HG03378 (cell line): ENCODE measurements at regions not wholly inside any gene's neighbourhood (a gene's known extent, or its start where the extent isn't known, plus 50 kb on each side); places are given as distances from the start of the nearest gene placed in this dataset.
"Not testable (repeated sequence)": the region's sequence is repeated elsewhere in the genome, so short reads cannot be mapped to it uniquely, and the experiment has no call there.

Experiments
- ATAC-seq: cut with Tn5 transposase; IDR thresholded peaks from one replicate; pipeline ENCODE4 v1.9.1; 2021; ENCODE audit warnings: mild to moderate bottlenecking, moderate library complexity; ENCODE audit not compliant: unreplicated experiment

DNA sequence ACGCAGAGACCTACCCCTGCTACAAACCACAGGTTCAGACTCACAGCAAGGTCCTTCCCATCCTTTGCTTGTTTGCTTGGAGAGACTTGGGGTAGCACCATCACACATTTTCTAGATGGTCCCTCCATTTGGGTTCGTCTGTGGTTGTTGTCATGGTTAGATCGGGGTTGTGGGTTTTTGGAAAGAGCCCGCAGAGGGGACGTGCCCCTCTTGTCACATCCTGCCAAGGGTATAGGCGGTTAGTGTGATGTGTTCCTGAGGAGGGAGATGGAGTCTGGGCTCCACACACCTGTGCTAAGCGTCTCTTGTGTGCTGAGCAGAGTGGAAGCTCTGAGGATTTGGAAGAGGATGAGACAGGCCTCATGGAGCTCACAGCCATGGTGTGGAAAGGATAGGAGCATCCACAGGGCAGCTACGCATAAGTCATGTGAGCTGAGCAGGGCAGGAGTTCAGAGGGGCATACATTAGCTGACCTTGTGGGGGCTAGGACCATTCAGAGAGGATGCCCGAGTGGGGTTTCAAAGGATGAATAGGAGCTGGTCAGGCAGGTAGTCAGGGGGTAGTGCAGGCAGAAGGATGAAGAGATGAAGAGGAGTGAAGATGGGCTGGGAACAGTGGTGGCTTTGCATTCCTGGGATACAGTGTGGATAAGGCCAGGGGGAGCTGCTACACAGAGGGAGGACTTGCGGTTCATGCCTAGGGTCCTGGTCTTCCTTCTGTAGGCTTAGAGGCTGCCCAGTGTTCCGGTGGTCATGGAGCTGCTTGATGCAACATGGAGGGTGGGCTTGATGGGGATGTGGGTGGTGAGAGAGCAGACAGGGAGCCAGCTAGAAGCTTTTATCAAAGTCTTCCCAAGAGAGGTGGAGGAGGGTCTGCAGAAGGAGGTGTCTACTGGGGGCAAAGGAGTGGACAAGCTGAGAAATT, 62.9 kb downstream of the ACKR3 start:
- ATAC-seq, result no peak

GRCh38 chr2:236633219-236633570, 63.6 kb downstream of the ACKR3 start:
- no peak for ATAC-seq

DNA sequence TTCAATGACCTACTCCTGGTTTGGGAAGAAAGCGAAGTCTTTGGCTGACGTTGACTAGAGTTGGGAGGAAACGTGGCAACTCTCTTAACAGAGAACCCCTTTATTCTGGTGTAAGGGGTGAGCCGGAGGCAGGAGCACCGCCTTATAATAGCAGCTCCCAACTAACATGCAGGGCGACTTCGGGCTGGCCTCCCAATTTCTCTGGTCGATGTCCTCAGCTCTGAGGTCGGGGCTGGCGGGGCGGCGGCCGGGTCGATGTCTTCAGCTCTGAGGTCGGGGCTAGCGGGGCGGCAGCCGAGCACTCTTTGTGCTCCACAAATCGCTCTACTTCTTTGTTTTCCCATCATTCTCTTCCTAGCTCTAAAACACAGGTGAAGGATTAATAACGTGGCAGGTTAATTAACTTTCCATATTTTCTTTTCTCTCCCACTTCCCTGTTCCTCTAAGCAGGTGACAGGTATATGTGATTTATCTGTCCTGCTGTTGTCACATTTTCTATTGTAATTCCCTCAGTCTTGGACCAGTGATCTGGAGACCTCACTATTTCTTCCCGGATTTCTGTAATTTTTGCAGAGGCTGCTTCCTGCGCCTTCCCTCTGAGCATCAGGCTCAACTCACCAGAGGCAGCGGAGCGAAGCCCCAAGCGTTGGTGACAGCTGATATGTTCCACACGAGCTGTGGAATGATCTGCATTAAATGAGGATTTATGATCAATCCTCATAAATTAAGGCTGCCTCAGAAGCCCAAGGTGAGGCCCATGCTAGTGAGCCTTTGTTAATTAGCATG, 64.3 kb downstream of the ACKR3 start:
- no peak for ATAC-seq

DNA sequence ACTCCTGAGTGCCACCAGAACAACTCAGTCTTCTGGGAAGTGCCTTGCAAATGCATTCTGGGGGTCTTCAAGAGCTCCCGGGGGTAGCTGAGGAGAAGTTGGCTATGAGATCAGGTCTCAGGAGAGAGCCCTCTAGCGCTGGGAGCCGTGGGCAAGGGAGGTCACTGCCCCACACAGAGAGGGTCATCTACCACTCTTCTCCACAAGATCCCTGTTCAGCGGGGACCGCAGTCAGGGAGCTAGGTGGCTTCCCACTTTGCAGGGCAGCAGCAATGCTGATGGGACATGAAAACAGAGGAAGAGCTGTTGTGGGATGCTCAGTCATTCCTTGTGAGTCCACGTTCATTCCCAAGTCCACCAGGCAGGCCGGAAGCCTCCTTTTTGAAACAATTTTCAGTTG, 66.6 kb downstream of the ACKR3 start:
- ATAC-seq, result no peak

GRCh38 chr2:236636714-236637470, 67.3 kb downstream of the ACKR3 start:
- ATAC-seq, result no peak

GRCh38 chr2:236637686-236638569, 68.3 kb downstream of the ACKR3 start:
- ATAC-seq, result no peak

DNA sequence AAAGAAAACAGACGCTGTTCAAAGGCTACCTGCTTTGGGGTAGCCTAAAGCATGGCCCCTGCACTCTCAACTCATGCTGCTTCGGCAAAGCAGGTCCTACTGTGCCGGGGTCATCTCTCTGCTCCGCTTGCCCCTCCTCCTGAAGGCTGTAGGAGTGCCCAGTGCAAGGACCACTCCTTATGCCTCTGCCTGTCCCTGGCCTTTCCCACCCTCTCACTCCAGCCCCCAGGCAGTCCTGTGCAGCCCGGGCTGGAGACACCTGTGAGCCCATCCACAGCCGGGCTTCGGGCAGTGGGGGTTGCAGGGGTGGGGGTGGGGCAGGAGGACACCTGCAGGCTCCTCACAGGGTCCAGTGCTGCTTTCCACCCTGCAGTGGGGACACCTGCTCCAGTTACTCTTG, 69.1 kb downstream of the ACKR3 start:
- ATAC-seq, result no peak

- no peak for ATAC-seq
Observed at GRCh38 chr2:236639461-236640235, 70.0 kb downstream of the ACKR3 start.

DNA sequence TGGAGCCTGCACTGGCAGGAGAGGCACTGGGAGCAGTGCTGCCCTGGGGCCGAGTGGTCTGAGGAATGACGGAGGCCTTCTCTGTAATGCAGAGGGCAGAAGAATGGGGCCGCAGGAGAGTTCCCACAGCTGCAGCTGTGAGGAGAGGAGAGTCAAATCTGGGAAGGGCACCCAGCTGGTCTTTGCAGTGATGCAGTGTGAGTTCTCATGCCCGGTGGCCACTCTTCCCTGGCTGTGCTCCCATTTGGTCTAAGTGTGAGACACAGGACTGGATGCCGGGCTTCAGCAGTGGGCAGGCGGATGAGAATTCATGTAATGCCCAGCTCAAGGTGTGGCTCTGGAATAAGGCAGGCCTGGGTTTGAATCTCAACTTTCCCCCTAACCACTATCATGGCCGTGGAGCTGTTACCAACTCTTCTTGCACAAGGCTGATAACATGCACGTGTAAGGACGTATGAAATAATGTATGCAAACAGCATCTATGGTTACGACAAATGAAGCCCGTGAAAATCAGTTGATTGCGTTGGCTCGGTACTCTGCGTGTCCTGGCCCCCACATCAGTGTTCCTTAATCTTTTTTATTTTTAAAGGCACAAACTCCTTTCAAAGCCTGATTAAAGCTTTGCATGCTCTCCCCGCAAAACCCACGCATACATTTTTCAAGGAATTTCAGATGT, 71.6 kb downstream of the ACKR3 start:
- no peak for ATAC-seq

- ATAC-seq, result no peak
Observed at GRCh38 chr2:236642125-236642524, 72.5 kb downstream of the ACKR3 start.

GRCh38 chr2:236642584-236643291, 73.1 kb downstream of the ACKR3 start:
- ATAC-seq, result no peak

DNA sequence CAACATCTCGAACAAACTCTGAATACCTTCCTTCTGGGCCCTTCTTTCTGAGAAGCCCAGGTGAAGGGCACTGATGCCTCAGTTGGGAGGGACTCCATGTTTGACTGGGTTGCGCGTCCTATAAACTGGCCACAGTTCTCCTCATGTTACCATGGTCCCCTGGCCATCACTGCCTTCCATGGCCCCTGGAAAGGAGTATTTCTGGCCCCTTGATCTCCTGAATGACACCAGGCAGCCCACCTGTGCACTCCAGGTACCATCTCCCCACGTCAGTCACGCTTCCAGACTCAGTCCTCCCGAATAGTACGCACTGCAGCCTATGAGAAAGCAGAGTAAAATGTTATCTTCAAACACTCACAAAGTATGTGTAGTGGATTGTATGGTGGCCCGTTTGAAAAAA, 73.9 kb downstream of the ACKR3 start:
- no peak for ATAC-seq

- ATAC-seq, result no peak
Observed at GRCh38 chr2:236644067-236644466, 74.4 kb downstream of the ACKR3 start.

- no peak for ATAC-seq
Observed at GRCh38 chr2:236644502-236644911, 74.9 kb downstream of the ACKR3 start.

GRCh38 chr2:236645141-236645540, 75.5 kb downstream of the ACKR3 start:
- not testable (repeated sequence) for ATAC-seq

- no peak for ATAC-seq
Observed at GRCh38 chr2:236646441-236646840, 76.8 kb downstream of the ACKR3 start.

- ATAC-seq, result no peak
Observed at GRCh38 chr2:236646871-236647270, 77.2 kb downstream of the ACKR3 start.

DNA sequence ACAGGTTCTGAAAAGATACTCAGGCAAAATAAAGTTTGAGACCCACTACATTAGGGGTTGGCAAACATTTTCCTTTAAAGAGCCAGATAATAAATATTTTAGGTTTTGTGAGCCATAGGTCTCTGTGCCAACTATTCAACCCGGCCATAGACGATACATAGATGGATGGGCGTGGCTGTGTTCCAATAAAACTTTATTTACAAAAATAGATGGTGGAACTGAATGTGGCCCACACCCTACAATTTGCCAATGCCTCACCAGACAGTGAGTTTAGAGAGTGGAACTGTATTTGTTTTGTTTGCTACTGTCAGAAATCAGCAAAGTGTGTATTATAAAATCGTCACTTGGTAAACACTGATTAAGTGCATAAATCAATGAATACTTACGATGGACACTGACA, 78.0 kb downstream of the ACKR3 start:
- ATAC-seq, result no peak
